ENCODE measurements at regions not wholly inside any gene's neighbourhood (a gene's known extent, or its start where the extent isn't known, plus 50 kb on each side); places are given as distances from the start of the nearest gene placed in this dataset.

GRCh38 chr11:81887671-81888070 lies 846.0 kb downstream of the FAM181B start:
- H3K9me3 ChIP-seq (replicated peaks in 1 of 3) = no peaks in the 10 kb centered on the region
- no peak for TF ChIP-seq POLR2A (IDR thresholded peaks at IDR 0.05)
- TF ChIP-seq, protein P1, sequence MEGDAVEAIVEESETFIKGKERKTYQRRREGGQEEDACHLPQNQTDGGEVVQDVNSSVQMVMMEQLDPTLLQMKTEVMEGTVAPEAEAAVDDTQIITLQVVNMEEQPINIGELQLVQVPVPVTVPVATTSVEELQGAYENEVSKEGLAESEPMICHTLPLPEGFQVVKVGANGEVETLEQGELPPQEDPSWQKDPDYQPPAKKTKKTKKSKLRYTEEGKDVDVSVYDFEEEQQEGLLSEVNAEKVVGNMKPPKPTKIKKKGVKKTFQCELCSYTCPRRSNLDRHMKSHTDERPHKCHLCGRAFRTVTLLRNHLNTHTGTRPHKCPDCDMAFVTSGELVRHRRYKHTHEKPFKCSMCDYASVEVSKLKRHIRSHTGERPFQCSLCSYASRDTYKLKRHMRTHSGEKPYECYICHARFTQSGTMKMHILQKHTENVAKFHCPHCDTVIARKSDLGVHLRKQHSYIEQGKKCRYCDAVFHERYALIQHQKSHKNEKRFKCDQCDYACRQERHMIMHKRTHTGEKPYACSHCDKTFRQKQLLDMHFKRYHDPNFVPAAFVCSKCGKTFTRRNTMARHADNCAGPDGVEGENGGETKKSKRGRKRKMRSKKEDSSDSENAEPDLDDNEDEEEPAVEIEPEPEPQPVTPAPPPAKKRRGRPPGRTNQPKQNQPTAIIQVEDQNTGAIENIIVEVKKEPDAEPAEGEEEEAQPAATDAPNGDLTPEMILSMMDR (IDR thresholded peaks at IDR 0.05) = no peak
- no peak overlapping the region for H3K27ac ChIP-seq
- H3K27me3 ChIP-seq = no peaks in the 10 kb centered on the region
- H3K4me1 ChIP-seq (replicated peaks in 1 of 2) = no peaks in the 10 kb centered on the region
- WGBS, 4 donors = 93 to 100% (median 95%) methylated on average over 1 of the region's 1 CpG
- DNase-seq = no peak
- intact Hi-C loops (cut with DNase I) = no loop called here
- H3K4me3 ChIP-seq = no peak overlapping the region
- H3K36me3 ChIP-seq (replicated peaks in 1 of 2) = no peaks in the 10 kb centered on the region

- intact Hi-C loops (cut with DNase I) = no loop called here
- WGBS, 4 donors = 81 to 92% (median 83%) methylated on average over 2 of the region's 2 CpGs
- H3K4me3 ChIP-seq = no peak overlapping the region
- no peak overlapping the region for H3K27ac ChIP-seq
- TF ChIP-seq, protein P1 (IDR thresholded peaks at IDR 0.05) = no peak
- no peak for TF ChIP-seq POLR2A (IDR thresholded peaks at IDR 0.05)
- no peaks in the 10 kb centered on the region for H3K9me3 ChIP-seq (replicated peaks in 1 of 3)
- H3K4me1 ChIP-seq (replicated peaks in 1 of 2) = no peaks in the 10 kb centered on the region
- DNase-seq = no peak
- H3K36me3 ChIP-seq (replicated peaks in 1 of 2) = no peaks in the 10 kb centered on the region
- H3K27me3 ChIP-seq = no peaks in the 10 kb centered on the region
Observed at GRCh38 chr11:81886406-81887075, 847.1 kb downstream of the FAM181B start.

DNA sequence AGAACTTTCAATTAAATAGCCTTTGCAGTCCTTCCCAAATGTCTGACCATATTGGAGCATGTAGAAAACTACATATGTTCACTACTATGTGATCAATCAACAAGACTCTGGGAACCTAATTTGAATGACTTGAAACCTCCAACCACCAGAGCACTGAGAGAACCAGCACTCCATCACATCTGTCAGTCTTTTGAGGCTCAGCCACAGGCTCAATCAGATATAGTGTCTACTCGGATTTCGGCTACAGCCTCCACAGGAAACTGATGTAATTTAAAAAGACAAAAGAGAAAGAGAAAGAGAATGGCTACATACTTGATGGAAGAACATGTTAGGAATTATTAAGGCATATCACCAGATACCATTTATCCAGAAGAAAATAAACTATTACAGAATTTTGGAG lies 859.0 kb downstream of the FAM181B start:
- intact Hi-C loops (cut with DNase I) = no loop called here
- WGBS, 4 donors = 38 to 54% (median 49%) methylated on average over 2 of the region's 2 CpGs
- TF ChIP-seq, protein P1 (IDR thresholded peaks at IDR 0.05) = no peak
- no peak for TF ChIP-seq POLR2A (IDR thresholded peaks at IDR 0.05)
- no peaks in the 10 kb centered on the region for H3K27me3 ChIP-seq
- H3K27ac ChIP-seq = no peak overlapping the region
- H3K36me3 ChIP-seq (replicated peaks in 1 of 2) = no peaks in the 10 kb centered on the region
- no peak for DNase-seq
- no peaks in the 10 kb centered on the region for H3K4me1 ChIP-seq (replicated peaks in 1 of 2)
- H3K9me3 ChIP-seq (replicated peaks in 1 of 3) = no peaks in the 10 kb centered on the region
- no peak overlapping the region for H3K4me3 ChIP-seq

DNA sequence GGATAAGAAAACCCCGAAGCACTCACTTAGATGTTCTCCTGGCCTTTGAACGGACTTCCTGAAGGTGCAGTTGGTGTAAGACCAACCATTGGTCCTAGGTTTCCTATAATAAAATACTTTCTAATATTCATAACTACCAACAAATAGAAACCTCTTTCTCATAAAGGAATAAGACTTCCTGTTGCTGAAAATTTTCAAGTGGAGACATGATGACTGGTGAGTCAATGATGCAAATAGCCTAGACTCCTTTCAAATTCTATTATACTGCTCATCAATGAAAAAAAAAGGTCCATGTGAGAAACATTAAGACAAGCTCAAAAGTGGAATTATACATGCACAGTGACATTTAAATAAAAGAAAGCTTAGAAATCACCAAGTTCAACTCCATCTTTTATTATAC lies 862.8 kb downstream of the FAM181B start:
- no peaks in the 10 kb centered on the region for H3K4me1 ChIP-seq (replicated peaks in 1 of 2)
- no peaks in the 10 kb centered on the region for H3K9me3 ChIP-seq (replicated peaks in 1 of 3)
- H3K27ac ChIP-seq = no peak overlapping the region
- H3K27me3 ChIP-seq = no peaks in the 10 kb centered on the region
- no peak overlapping the region for H3K4me3 ChIP-seq
- 38 to 65% (median 43%) methylated on average over 2 of the region's 2 CpGs for WGBS, 4 donors
- TF ChIP-seq, protein P1 (IDR thresholded peaks at IDR 0.05) = no peak
- no peak for TF ChIP-seq POLR2A (IDR thresholded peaks at IDR 0.05)
- H3K36me3 ChIP-seq (replicated peaks in 1 of 2) = no peaks in the 10 kb centered on the region
- no peak for DNase-seq
- intact Hi-C loops (cut with DNase I) = no loop called here

All from adrenal gland (tissue), 9 donors.